Head of caudate nucleus (tissue), 42 donors: ENCODE measurements at regions not wholly inside any gene's neighbourhood (a gene's known extent, or its start where the extent isn't known, plus 50 kb on each side); places are given as distances from the start of the nearest gene placed in this dataset.
"Not testable (repeated sequence)": the region's sequence is repeated elsewhere in the genome, so short reads cannot be mapped to it uniquely, and the experiment has no call there.

Source experiments
- DNase-seq, 42 donors: peaks; one replicate each; pipeline versions ENCODE4 v3.0.0 to v3.0.0-alpha.2; 2020 to 2021; ENCODE audit warnings: mixed read lengths in 7 of 42
- intact Hi-C: fragments of 100-400 bp; cut with DNase I; formaldehyde crosslinking; loops from one replicate; pipeline ENCODE4 v1.15.0; 2022

DNA sequence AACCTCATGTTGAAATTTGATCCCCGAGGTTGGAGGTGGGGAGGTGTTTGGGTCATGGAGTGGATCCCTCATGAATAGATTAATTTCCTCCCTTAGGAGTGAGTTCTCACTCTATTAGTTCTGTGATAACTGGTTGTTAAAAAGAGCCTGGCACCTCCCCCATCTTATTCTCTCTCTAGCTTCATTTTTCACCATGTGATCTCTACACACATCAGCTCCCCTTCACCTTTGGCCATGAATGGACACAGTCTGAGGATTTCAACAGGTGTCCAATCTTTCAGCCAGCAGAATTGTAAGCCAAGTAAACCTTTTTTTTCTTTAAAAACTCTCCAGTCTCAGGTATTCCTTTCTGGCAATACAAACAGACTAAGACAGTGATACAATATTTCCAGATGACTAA, 602.0 kb upstream of the FAM98A start:
- intact Hi-C loops: no loop called here
- no peak for DNase-seq

- intact Hi-C loops: no loop called here
- no peak for DNase-seq
Observed at GRCh38 chr2:34199971-34200370, 600.9 kb upstream of the FAM98A start.

GRCh38 chr2:34193164-34193563, 594.1 kb upstream of the FAM98A start:
- intact Hi-C loops: no loop called here
- DNase-seq: no peak

DNA sequence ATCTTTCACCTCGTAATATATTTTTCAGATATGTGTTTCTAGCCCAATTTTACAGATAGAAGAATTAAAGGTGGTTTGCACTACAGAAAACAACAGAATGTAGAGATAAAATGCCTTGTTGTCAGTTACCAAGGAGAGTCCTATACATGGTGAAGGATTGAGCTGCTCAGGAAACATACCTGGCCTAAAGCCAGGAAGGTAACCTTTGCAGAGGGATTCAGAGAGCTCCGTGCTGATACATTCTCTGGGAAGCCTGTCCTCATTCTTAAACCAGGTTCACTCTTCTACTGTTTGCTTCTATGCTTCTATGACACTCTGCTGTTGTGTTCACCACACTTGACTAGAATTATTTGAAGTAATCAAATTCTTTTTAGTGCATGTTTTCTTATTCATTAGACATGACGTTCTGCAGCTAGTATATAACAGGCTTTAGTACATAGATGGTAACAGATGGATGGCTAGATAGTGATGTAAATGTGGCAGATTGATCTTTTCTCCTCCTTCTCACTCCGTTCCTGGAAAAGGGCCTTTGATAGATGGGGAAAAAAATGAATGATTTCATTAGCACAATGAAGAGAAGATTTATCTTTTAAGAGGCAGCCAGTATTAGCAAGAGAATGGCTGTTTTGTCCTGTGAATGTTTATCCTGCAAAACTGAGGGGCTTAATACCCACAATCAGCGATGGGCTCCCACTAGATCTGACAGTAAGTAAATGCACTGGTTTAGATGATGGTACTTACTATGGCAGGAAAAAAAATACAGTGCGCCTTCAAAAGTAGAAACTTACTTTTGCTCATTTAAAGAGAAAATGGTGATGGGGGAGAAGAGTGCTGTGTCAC, 589.6 kb upstream of the FAM98A start:
- DNase-seq: no peak
- intact Hi-C loops: no loop called here

GRCh38 chr2:34179511-34179910, 580.4 kb upstream of the FAM98A start:
- DNase-seq: no peak

GRCh38 chr2:34178482-34178881, 579.4 kb upstream of the FAM98A start:
- DNase-seq: no peak
- intact Hi-C loops: no loop called here

More at GRCh38 chr2:34179511-34179910, 580.4 kb upstream of the FAM98A start:
- intact Hi-C loops: no loop called here

- intact Hi-C loops: no loop called here
- no peak for DNase-seq
Observed at GRCh38 chr2:34176693-34177092, 577.6 kb upstream of the FAM98A start.

DNA sequence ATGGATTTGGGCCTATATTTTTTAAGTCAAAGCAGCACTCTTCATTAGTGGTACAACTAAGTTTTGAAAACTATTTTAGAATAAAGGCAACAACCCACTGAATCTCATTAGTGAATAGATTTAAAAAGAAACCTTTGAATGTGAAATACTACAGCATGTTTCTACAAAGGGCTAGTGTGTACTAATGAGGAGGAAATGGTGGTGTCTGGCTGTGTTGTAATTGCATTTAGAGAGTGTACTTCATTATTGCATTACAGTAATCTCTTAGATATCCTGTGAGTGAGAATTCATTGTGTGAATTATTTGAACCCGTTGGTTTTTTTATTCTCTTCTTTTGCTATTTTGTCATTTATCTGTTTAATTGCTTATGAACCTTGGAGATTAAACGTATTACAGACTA, 575.4 kb upstream of the FAM98A start:
- intact Hi-C loops: no loop called here
- DNase-seq: no peak

GRCh38 chr2:34162231-34162630, 563.1 kb upstream of the FAM98A start:
- intact Hi-C loops: no loop called here
- no peak for DNase-seq

DNA sequence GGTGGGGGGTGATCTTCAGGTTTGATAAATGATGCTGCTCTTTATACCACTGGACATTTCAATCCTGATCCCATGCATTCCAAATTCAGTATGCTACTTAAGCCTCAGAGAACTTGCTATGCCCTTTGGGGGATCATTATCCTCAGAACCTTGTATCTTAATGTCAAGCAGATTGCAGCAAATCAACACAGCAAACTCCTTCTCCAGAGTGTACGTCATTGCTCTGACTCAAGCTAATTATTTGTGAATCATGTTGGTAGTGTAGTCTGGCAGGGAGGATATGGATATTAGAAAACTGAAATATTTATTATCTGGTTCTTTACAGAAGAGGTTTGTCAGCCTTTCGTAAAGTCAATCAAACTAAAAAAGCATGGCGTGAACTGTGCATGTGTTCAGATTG, 562.5 kb upstream of the FAM98A start:
- intact Hi-C loops: no loop called here
- DNase-seq: no peak

GRCh38 chr2:34159901-34160300, 560.8 kb upstream of the FAM98A start:
- intact Hi-C loops: no loop called here
- DNase-seq: no peak

GRCh38 chr2:34153484-34153883, 554.4 kb upstream of the FAM98A start:
- no peak for DNase-seq
- intact Hi-C loops: no loop called here

DNA sequence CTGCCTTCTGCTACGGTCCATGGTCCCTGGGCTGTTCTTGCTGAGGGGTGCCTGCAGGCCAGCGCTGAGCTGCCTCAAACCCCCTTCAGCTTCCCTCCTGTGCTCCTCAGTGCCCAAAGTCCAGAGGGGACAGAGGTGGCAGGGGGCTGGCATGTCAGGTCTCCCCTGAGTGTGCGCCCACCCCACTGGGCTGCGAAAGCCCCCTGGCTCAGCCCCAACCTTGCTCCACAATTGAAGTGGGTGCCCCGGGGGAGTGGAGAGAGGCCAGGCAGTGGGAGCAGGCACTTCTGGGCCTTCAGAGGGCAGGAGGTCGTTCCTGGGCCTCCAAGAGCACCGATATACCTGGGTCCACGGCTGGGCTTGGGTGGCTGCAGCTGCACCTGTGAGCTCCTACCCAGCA, 548.7 kb upstream of the FAM98A start:
- intact Hi-C loops: no loop called here
- DNase-seq: no peak

DNA sequence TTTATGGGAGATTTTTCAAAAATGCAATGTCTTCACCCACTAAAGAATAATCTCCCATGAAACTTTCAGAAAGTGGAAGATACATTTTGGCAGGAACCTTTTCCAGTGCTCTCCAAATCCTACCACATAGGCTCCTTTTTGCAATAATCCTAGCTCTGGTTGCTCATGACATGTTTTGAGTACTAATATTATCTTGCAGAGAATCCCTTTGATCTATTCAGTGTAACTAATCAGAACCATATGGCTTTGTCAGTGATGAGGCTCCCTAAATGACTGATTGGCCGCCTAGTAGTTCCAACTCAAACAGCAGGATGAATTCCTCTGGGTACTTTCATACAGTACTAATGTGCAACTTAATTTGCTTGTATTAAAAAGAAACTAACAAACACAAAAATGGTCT, 544.0 kb upstream of the FAM98A start:
- intact Hi-C loops: no loop called here
- no peak for DNase-seq

DNA sequence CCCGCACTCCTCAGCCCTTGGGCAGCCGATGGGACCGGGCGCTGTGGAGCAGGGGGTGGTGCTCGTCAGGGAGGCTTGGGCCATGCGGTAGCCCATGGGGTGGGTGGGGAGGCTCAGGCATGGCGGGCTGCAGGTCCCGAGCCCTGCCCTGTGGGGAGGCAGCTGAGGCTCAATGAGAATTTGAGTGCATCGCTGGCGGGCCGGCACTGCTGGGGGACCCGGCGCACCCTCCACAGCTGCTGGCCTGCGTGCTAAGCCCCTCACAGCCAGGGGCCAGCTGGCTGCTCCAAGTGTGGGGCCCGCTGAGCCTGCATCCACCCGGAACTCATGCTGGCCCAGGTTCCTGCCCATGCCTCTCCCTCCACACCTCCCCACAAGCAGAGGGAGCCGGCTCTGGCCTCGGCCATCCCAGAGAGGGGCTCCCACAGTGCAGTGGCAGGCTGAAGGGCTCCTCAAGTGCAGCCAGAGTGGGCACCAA, 543.5 kb upstream of the FAM98A start:
- DNase-seq, intact Hi-C loops: not testable (repeated sequence)

DNA sequence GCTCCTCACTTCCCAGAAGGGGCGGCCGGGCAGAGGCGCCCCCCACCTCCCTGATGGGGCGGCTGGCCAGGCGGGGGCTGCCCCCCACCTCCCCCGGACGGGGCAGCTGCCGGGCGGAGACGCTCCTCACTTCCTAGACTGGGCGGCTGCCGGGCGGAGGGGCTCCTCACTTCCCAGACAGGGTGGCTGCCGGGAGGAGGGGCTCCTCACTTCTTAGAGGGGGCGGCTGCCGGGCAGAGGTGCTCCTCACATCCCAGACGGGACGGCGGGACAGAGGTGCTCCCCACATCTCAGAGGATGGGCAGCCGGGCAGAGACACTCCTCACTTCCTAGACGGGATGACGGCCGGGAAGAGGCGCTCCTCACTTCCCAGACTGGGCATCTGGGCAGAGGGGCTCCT, 534.0 kb upstream of the FAM98A start:
- intact Hi-C loops, DNase-seq: not testable (repeated sequence)

DNA sequence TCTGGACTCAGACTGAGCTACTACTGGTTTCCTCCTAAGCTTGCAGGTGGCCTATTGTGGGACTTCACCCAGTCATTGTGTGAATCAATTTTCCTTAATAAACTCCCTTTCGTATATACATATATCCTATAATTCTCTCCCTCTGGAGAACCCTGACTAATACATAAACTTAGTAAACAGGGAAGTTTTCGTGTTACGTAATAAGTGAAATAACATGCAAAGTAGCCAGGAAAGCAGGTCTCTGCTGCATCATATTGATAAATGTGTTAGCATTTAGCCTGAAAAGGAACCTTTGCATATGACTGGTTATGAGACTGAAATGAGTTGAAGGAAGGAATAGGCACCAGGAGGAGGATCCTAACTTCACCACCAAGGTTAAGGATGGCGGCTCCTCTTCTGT, 527.2 kb upstream of the FAM98A start:
- intact Hi-C loops: no loop called here
- DNase-seq: no peak

DNA sequence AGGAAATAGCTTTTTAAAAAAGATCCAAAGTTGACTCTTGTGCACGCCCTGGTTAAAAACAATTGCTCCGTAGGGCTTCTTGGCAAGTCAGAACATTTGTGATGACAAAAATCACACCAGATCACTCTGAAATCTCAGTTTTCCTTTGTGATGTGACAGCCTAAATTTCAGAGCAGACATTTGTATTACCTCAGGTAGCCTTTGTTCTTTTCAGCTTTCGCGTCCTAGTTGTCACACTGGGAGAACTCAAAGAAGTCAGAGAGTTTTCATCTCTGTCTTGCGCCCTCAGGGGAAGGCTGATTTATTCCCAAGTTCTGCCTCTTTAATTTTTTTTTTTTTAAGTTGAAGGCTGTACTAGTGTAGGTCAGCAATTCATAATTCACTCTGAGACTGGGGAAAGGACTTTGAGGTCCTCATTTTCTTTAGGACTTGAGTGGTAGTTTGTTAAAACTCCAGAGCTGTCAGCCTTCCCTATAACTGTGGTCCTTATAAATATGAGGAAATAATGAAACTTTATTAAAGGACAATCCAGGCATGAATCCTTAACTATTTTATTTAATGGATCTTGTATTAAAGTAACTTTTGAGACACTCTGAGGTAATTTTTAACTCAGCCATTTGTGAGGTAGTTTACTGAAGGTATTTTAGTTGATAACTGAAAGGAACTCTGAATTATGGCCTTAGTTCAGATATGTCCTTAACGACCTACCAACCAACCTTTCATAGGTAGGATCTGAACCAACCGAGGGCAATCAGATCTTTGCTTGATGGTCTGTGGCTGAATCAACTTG, 525.1 kb upstream of the FAM98A start:
- intact Hi-C loops: no loop called here
- DNase-seq: no peak

DNA sequence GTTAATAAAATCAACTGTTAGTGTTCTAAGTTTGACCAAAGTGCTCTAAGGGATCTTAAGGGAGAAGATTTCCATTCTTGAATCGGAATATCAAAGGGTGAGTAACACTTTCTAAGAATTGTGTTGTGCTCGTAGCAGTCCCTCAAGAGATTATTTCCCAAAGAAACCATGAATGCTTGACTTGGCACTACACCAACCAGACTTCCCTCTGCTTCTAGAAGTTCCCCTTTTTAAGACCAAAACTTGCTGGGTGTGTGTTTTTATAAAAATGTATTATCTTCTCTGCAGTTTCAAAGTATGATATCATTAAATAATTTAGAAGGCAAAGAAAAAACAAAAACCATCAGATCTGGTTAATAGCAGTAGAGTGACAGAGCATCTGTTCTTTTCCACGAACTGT, 522.0 kb upstream of the FAM98A start:
- intact Hi-C loops: no loop called here
- DNase-seq: no peak

DNA sequence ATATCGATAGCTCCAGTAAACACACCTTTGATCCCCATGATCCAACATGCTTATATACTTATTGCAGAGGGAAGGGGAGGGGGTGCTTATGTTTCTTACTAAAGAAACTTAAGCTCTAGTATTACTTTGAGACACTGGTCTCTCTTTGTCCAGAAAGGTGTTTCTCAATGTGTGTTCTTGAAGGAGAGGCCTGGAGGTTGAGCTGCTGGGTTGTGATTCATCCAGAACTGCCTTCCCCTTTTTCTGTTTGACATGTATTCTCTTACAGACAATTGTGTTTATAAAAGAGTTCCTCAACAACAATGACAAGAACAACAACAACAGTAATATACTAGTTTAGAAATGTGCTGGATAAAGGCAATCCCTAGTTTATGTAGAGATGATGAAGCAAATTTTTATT, 516.0 kb upstream of the FAM98A start:
- no peak for DNase-seq
- intact Hi-C loops: no loop called here

DNA sequence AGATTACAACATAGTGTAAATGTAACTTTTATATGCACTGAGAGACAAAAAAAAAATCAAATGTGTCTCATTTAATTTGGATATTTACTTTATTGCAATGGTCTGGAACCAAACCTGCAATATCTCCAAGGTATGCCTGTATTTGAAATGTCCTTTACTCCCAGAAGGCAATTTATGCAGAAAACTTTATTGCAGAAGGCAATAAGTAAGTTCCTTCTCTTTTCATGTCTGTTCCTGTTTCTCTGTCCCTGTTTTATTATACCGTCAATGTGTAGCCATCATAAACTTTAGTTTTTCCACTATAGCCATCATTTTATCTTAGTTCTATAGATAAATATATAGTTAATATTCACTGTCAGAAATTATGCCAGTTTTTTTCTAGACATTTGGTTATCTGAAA, 513.1 kb upstream of the FAM98A start:
- intact Hi-C loops: no loop called here
- DNase-seq: no peak
